ENCODE measurements at regions not wholly inside any gene's neighbourhood (a gene's known extent, or its start where the extent isn't known, plus 50 kb on each side); places are given as distances from the start of the nearest gene placed in this dataset.

- Mint-ChIP-seq H3K4me3 (ENCODE audit: unreplicated experiment) (no peak overlapping the region), H3K27me3 (ENCODE audit: low read depth) (no peaks in the 10 kb centered on the region), H3K9me3 (ENCODE audit: low read depth) (no peaks in the 10 kb centered on the region), H3K36me3 (ENCODE audit: low read depth) (no peaks in the 10 kb centered on the region), H3K4me1 (ENCODE audit: low read depth) (peaks cover 42% of the 10 kb centered on the region), H3K27ac (ENCODE audit: unreplicated experiment) (peak overlapping the region; percentile 70)
- no peak for DNase-seq (ENCODE audit: low spot score)
- TF ChIP-seq CTCF (IDR thresholded peaks at IDR 0.05), result no peak
Observed at GRCh38 chr18:11500153-11501122, 109.0 kb upstream of the SLC35G4 start.

GRCh38 chr18:11498821-11499220, 110.6 kb upstream of the SLC35G4 start:
- H3K9me3 Mint-ChIP-seq (ENCODE audit: low read depth), result no peaks in the 10 kb centered on the region
- no peak for DNase-seq (ENCODE audit: low spot score)
- H3K36me3 Mint-ChIP-seq (ENCODE audit: low read depth), result no peaks in the 10 kb centered on the region
- no peak for TF ChIP-seq CTCF (IDR thresholded peaks at IDR 0.05)
- H3K27ac Mint-ChIP-seq (ENCODE audit: unreplicated experiment), result no peak overlapping the region
- peaks cover 48% of the 10 kb centered on the region for H3K4me1 Mint-ChIP-seq (ENCODE audit: low read depth)
- no peaks in the 10 kb centered on the region for H3K27me3 Mint-ChIP-seq (ENCODE audit: low read depth)
- H3K4me3 Mint-ChIP-seq (ENCODE audit: unreplicated experiment), result no peak overlapping the region

- H3K9me3 Mint-ChIP-seq (ENCODE audit: low read depth), result no peaks in the 10 kb centered on the region
- H3K36me3 Mint-ChIP-seq (ENCODE audit: low read depth), result no peaks in the 10 kb centered on the region
- no peak for TF ChIP-seq CTCF (IDR thresholded peaks at IDR 0.05)
- no peak overlapping the region for H3K4me3 Mint-ChIP-seq (ENCODE audit: unreplicated experiment)
- H3K27me3 Mint-ChIP-seq (ENCODE audit: low read depth), result no peaks in the 10 kb centered on the region
- no peak overlapping the region for H3K27ac Mint-ChIP-seq (ENCODE audit: unreplicated experiment)
- no peak for DNase-seq (ENCODE audit: low spot score)
- H3K4me1 Mint-ChIP-seq (ENCODE audit: low read depth), result peaks cover 49% of the 10 kb centered on the region
Observed at GRCh38 chr18:11497585-11497984, 111.8 kb upstream of the SLC35G4 start.

- DNase-seq (ENCODE audit: low spot score), result no peak
- no peaks in the 10 kb centered on the region for H3K9me3 Mint-ChIP-seq (ENCODE audit: low read depth)
- no peaks in the 10 kb centered on the region for H3K27me3 Mint-ChIP-seq (ENCODE audit: low read depth)
- no peak overlapping the region for H3K27ac Mint-ChIP-seq (ENCODE audit: unreplicated experiment)
- no peak for TF ChIP-seq CTCF (IDR thresholded peaks at IDR 0.05)
- H3K4me3 Mint-ChIP-seq (ENCODE audit: unreplicated experiment), result no peak overlapping the region
- no peaks in the 10 kb centered on the region for H3K36me3 Mint-ChIP-seq (ENCODE audit: low read depth)
- H3K4me1 Mint-ChIP-seq (ENCODE audit: low read depth), result peaks cover 49% of the 10 kb centered on the region
Observed at GRCh38 chr18:11496526-11497172, 112.7 kb upstream of the SLC35G4 start.

- H3K27ac Mint-ChIP-seq (ENCODE audit: unreplicated experiment), result no peak overlapping the region
- H3K4me3 Mint-ChIP-seq (ENCODE audit: unreplicated experiment), result no peak overlapping the region
- no peak for TF ChIP-seq CTCF (IDR thresholded peaks at IDR 0.05)
- H3K9me3 Mint-ChIP-seq (ENCODE audit: low read depth), result no peaks in the 10 kb centered on the region
- DNase-seq (ENCODE audit: low spot score), result no peak
- H3K27me3 Mint-ChIP-seq (ENCODE audit: low read depth), result no peaks in the 10 kb centered on the region
- peaks cover 38% of the 10 kb centered on the region for H3K4me1 Mint-ChIP-seq (ENCODE audit: low read depth)
- no peaks in the 10 kb centered on the region for H3K36me3 Mint-ChIP-seq (ENCODE audit: low read depth)
Observed at GRCh38 chr18:11495441-11495840, 114.0 kb upstream of the SLC35G4 start.

Data from chondrocyte (in vitro differentiated cells).